HEK293T (cell line): ENCODE measurements at regions not wholly inside any gene's neighbourhood (a gene's known extent, or its start where the extent isn't known, plus 50 kb on each side); places are given as distances from the start of the nearest gene placed in this dataset.

Experiments used
- ARNT ChIP-seq: fragments of 450-650 bp; IDR thresholded peaks from 2 replicates; pipeline ENCODE4 v1.6.1; 2017; ENCODE audit warnings: mild to moderate bottlenecking
- FOXK2 ChIP-seq: fragments of 450-650 bp; IDR thresholded peaks from 2 replicates; pipeline ENCODE4 v1.6.1; 2016; ENCODE audit warnings: mild to moderate bottlenecking
- SP1 ChIP-seq: fragments of 450-650 bp; IDR thresholded peaks from 2 replicates; pipeline ENCODE4 v1.6.1; 2017
- TARDBP ChIP-seq: fragments of 450-650 bp; IDR thresholded peaks from 2 replicates; pipeline ENCODE4 v1.6.1; 2016

- TF ChIP-seq TARDBP: no peak
- TF ChIP-seq SP1: no peak
- TF ChIP-seq FOXK2: no peak
- no peak for TF ChIP-seq ARNT
Observed at GRCh38 chr4:96835991-96836390, 996.1 kb downstream of the PDHA2 start.
